Endodermal cell (in vitro differentiated cells): ENCODE measurements at regions not wholly inside any gene's neighbourhood (a gene's known extent, or its start where the extent isn't known, plus 50 kb on each side); places are given as distances from the start of the nearest gene placed in this dataset.

Experiments used
- DNase-seq: peaks from one replicate; pipeline ENCODE4 v3.0.0-alpha.2; 2017
- H3K27ac ChIP-seq: 2 replicates; pipeline ENCODE4 v1.5.1; 2013; ENCODE audit warnings: mild to moderate bottlenecking, low read depth, low read length, moderate library complexity
- H3K27me3 ChIP-seq: 2 replicates; pipeline ENCODE4 v1.6.1; 2013; ENCODE audit warnings: mild to moderate bottlenecking, low read length, moderate library complexity; ENCODE audit not compliant: insufficient read depth, control insufficient read depth, poor library complexity, severe bottlenecking
- H3K36me3 ChIP-seq: 2 replicates; pipeline ENCODE4 v1.7.0; 2013; ENCODE audit warnings: mild to moderate bottlenecking, low read length, moderate library complexity; ENCODE audit not compliant: control insufficient read depth, insufficient read depth
- H3K4me1 ChIP-seq: one replicate; pipeline ENCODE4 v1.7.0; 2013; ENCODE audit warnings: low read length; ENCODE audit not compliant: control insufficient read depth, insufficient read depth
- H3K4me3 ChIP-seq: 2 replicates; pipeline ENCODE4 v1.5.1; 2013; ENCODE audit warnings: mild to moderate bottlenecking, low read length, moderate library complexity
- H3K9ac ChIP-seq: 2 replicates; pipeline ENCODE4 v1.6.1; 2013; ENCODE audit warnings: mild to moderate bottlenecking, low read length, moderate library complexity; ENCODE audit not compliant: poor library complexity, severe bottlenecking; ENCODE audit errors: extremely low read depth
- H3K9me3 ChIP-seq: 2 replicates; pipeline ENCODE4 v1.6.1; 2013; ENCODE audit warnings: mild to moderate bottlenecking, low read length, moderate library complexity; ENCODE audit not compliant: control insufficient read depth
- H3K27ac Mint-ChIP-seq: 2 replicates; pipeline ENCODE4 v1.8.0; 2020; ENCODE audit warnings: mixed read lengths
- H3K27me3 Mint-ChIP-seq: 2 replicates; pipeline ENCODE4 v1.8.0; 2021; ENCODE audit warnings: mild to moderate bottlenecking, mixed read lengths; ENCODE audit not compliant: insufficient read depth
- H3K36me3 Mint-ChIP-seq: 2 replicates; pipeline ENCODE4 v1.8.0; 2020; ENCODE audit warnings: low read depth, mixed read lengths
- H3K4me1 Mint-ChIP-seq: 2 replicates; pipeline ENCODE4 v1.8.0; 2020; ENCODE audit warnings: mixed read lengths
- H3K4me3 Mint-ChIP-seq: 2 replicates; pipeline ENCODE4 v1.8.0; 2020; ENCODE audit warnings: mild to moderate bottlenecking, moderate library complexity, mixed read lengths
- H3K9me3 Mint-ChIP-seq: 2 replicates; pipeline ENCODE4 v1.8.0; 2020; ENCODE audit warnings: mild to moderate bottlenecking, mixed read lengths
- CTCF ChIP-seq: fragments of 200-600 bp; sonication (generic); conservative IDR thresholded peaks from 2 replicates; pipeline ENCODE4 v1.5.0; 2021; ENCODE audit warnings: antibody characterized with exemption, mild to moderate bottlenecking
- WGBS, 2 experiments: methylation state at CpG; one replicate each; pipeline versions ENCODE4 v1.1.5 to v1.1.7; 2013; ENCODE audit warnings: missing lambda C conversion rate in 2 of 2, mixed read lengths in 1 of 2; ENCODE audit not compliant: insufficient coverage in 1 of 2, insufficient read length in 1 of 2; 5-methylcytosine and 5-hydroxymethylcytosine counted together

GRCh38 chr3:35194666-35195065, 444.7 kb upstream of the ARPP21 start:
- no peak for DNase-seq
- Mint-ChIP-seq H3K27me3 (peaks cover 3% of the 10 kb centered on the region), H3K4me1 (no peaks in the 10 kb centered on the region), H3K9me3 (no peaks in the 10 kb centered on the region), H3K4me3 (no peak overlapping the region), H3K27ac (no peak overlapping the region), H3K36me3 (no peaks in the 10 kb centered on the region)
- H3K36me3 ChIP-seq: no peaks in the 10 kb centered on the region
- no peak overlapping the region for H3K9ac ChIP-seq
- H3K4me1 ChIP-seq: no peaks in the 10 kb centered on the region
- no peaks in the 10 kb centered on the region for H3K9me3 ChIP-seq
- no peaks in the 10 kb centered on the region for H3K27me3 ChIP-seq
- no peak overlapping the region for H3K4me3 ChIP-seq
- WGBS, 2 experiments: 96% methylated on average over 1 of the region's 1 CpG; no CpG with 5 or more reads in 1 of the 2 experiments
- TF ChIP-seq CTCF: no peak
- H3K27ac ChIP-seq: no peak overlapping the region

DNA sequence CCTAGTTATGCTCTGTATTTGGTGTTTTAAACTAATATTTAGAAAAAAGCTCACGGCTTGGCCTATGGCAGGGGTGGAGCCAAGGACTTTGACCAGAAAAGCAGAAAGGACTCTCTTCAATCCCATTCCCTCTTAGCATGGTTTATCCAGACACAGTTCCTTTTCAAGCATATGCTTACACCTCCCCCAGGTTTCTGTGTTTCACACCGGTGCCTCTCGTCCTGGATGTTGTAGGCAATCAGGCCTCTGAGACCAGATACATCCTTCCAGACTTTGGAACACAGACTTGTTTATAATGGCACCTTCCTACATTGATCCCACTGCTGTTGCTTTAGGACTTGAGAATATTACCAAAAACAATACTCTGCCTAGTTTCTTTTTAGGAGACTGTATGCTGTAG, 440.5 kb upstream of the ARPP21 start:
- DNase-seq: no peak
- Mint-ChIP-seq H3K36me3 (no peaks in the 10 kb centered on the region), H3K27me3 (peaks cover 3% of the 10 kb centered on the region), H3K27ac (no peak overlapping the region), H3K4me3 (no peak overlapping the region), H3K4me1 (no peaks in the 10 kb centered on the region), H3K9me3 (no peaks in the 10 kb centered on the region)
- H3K4me1 ChIP-seq: no peaks in the 10 kb centered on the region
- no peaks in the 10 kb centered on the region for H3K27me3 ChIP-seq
- no peak for TF ChIP-seq CTCF
- no peak overlapping the region for H3K9ac ChIP-seq
- 91 to 100% methylated on average over 2 to 3 of the region's 3 CpGs for WGBS, 2 experiments
- no peak overlapping the region for H3K27ac ChIP-seq
- H3K36me3 ChIP-seq: no peaks in the 10 kb centered on the region
- H3K4me3 ChIP-seq: no peak overlapping the region
- no peaks in the 10 kb centered on the region for H3K9me3 ChIP-seq

DNA sequence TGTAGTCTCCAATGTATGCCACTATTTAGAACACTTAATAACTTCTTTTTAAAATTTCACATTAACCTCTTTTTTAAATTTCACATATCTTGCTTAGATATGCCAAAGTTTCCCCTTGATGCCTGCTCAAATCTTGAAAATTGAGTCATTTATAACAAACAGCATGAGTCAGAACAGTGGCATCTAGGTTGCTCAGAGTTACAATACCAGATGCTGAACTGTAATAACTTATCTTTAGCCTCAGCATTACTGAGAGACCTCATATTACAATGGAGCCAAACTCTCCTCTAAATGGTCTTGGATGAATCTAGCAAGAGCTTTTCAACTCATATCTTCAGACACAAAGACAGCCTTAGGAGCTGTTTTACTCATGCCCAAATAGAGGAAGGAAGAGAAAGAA, 439.3 kb upstream of the ARPP21 start:
- no peaks in the 10 kb centered on the region for H3K27me3 ChIP-seq
- H3K27ac ChIP-seq: no peak overlapping the region
- H3K36me3 ChIP-seq: no peaks in the 10 kb centered on the region
- H3K9ac ChIP-seq: no peak overlapping the region
- Mint-ChIP-seq H3K4me1 (no peaks in the 10 kb centered on the region), H3K27me3 (peaks cover 3% of the 10 kb centered on the region), H3K27ac (no peak overlapping the region), H3K9me3 (no peaks in the 10 kb centered on the region), H3K36me3 (no peaks in the 10 kb centered on the region), H3K4me3 (no peak overlapping the region)
- DNase-seq: no peak
- no peak overlapping the region for H3K4me3 ChIP-seq
- no peaks in the 10 kb centered on the region for H3K9me3 ChIP-seq
- no peak for TF ChIP-seq CTCF
- no peaks in the 10 kb centered on the region for H3K4me1 ChIP-seq
